GM18868 (cell line): ENCODE measurements at regions not wholly inside any gene's neighbourhood (a gene's known extent, or its start where the extent isn't known, plus 50 kb on each side); places are given as distances from the start of the nearest gene placed in this dataset.

Experiments
- ATAC-seq: cut with Tn5 transposase; IDR thresholded peaks from one replicate; pipeline ENCODE4 v1.9.1; 2021; ENCODE audit warnings: mild to moderate bottlenecking, moderate library complexity; ENCODE audit not compliant: unreplicated experiment

DNA sequence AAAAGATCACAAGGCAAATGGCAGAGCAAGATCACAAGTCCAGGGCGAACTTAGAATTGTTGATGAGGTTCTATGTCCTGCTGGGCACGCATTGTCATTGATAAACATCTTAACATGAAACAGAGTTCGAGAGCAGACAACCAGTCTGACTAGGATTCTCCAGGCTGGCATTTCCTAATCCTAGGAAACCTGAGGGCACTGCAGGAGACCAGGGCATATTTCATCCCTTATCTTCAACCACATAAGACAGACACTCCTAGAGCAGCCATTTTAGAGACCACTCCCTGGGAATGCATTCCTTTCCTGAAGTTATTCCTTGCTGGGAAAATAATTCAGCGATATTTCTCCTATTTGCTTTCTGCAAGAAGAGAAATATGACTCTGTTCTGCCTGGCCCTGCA, 1199.9 kb downstream of the SI start:
- no peak for ATAC-seq

DNA sequence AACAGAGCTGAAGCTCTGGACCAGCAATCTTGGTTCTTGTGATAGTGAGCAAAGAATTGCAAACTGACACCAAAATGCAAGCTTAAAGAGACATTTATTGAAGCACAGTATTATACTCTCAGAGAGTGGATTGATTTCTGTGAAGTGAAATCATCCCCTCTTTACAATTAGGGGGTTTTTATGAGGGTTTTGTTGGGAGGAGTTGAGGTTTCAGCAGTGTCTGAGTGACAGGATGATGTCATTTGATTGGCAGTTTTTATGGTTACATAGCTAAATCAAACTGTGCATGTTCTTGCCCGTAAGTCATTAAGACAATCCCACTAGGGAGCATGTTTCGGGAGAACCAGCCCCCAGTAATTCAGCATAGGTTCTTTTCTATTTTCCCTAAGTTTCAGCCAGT, 1200.5 kb downstream of the SI start:
- ATAC-seq = no peak

GRCh38 chr3:163863146-163863545, 1215.2 kb downstream of the SI start:
- no peak for ATAC-seq

DNA sequence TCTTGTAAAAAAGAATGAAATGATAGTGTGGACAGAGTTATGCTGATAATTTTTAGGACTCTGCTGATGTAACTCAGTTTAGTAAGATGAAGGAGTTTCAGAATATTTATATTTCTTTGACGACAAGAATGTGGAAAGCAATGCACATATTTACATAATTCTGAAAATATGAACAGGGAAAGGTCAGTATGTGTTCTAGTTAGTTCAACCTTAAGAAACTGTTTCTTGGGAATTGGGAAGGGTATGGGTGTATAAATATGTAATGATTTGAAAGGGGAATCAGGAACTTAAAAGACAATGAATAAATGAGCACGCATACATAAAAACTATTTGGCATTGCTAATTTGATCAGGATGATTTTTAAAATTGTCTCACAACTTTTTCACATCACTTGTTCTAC, 1226.1 kb downstream of the SI start:
- ATAC-seq = no peak

DNA sequence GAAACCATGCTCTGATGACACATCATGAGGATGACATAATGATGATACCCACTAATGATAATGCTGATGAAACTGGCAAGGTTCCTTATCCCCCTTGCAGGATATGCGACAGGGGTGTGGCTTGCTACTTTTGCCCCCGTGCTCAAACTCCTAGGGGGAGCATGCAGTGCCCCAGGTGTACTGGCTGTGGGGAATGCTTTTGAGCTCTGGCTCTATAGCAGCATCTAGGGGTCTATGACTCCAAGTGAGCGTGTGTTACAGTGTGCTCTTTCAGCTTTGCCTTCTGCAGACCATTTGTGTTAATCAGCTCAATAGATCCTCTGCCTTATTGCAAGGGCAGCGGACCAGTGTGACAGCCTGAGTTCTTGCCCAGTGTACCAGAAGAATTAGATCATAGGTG, 1239.5 kb downstream of the SI start:
- no peak for ATAC-seq

DNA sequence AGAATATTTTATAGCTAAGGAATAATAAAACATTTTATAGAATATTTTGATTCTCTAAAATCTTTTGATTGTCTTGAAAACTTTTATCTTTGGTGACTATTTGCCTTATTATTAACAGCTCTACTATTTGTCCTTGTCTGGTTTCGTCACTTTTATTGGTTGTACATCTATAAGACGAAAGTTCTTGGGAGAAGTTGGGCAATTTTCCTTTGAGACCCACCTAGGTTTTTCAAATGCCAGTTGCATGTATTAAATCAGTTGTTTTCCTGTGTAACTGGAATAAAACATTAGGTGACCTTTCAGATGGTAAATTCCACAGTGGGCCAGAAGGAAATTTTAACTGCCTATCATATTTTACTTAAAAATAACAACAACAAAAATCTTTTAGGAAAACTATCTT, 1245.7 kb downstream of the SI start:
- no peak for ATAC-seq

- ATAC-seq = no peak
These were observed 1256.5 kb downstream of the SI start for GRCh38 chr3:163821841-163822240.

DNA sequence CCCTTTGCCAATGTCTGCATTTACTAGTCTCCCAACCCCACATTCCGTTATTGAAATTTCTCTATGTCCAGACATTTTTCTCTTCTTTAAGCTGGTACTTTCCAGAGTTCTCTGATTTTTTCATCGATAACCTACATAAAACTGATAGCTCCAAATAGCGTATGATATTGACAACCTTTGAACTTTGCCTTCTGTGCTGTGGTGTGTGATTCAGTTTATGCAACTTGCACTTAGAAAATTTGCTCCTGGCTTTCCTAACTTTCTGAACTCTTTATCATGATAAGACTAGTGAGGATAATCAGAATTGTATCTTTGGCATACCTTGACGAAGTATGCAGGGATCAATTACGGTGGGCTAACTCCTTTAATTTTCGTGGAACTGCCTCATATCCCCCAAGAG, 1261.3 kb downstream of the SI start:
- no peak for ATAC-seq

- ATAC-seq = no peak
These were observed 1264.4 kb downstream of the SI start for GRCh38 chr3:163813935-163814334.

DNA sequence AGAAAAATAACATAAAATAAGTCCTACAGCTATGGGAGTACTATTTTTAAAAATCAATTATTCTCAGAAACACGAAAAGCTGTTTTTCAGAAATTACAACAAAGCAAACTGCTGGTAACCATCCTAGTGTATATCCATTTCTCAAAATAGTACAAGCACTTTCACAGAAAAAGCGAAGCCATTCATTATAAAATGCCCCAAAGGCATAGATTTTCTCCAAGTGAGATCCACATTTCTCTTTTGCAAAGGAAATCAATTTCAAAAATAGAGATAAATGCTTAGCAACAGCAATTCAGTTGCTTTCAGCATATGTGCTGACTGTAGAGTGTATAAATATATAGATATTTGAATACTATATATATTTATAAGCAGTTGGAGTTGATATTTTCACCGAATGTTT, 1266.3 kb downstream of the SI start:
- no peak for ATAC-seq

DNA sequence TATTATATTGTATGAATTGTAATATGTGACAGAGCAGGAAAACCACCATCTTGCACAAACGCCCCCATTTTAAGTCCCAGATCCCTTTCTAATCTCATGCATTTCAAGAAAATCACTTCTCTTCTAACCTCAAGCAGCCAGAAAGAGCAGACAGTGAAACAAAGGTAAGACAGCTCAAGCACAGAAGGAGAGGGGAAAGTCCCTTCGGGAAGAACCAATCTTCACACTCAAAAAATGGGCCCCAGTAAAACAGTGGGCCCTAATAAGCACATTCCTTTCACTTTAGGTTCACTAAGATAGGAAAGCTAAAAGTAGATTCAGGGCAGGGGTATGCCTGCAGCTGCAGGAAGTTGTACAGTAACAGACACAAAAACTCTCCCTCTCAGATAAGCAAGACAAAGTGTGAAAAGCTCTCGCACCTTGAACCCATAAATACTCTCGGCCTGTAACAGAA, 1268.7 kb downstream of the SI start:
- ATAC-seq = peak; percentile 95

- ATAC-seq = no peak
These were observed 1291.9 kb downstream of the SI start for GRCh38 chr3:163786416-163786815.

- ATAC-seq = peak; percentile 76
These were observed 1292.6 kb downstream of the SI start for GRCh38 chr3:163785693-163786092.

- no peak for ATAC-seq
These were observed 1298.6 kb downstream of the SI start for GRCh38 chr3:163779396-163780344.

DNA sequence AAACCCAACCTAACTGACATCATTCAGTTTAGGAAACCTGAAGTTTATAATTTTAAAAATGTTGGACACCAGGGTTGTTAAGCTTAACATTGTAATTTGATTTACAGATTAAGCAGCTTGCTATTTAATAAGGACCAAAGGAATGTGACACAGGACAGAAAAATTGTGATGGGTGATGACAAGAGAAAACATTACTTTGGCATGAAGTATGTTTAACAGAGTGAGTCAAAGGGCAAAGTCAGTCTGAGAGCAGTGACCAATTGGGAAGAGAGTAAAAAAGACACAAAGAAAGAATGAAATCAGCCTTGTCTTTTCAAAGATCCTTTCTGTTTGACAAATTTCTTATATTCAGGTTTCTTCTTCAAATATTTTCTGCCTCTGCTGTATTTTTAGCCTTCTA, 1301.6 kb downstream of the SI start:
- no peak for ATAC-seq

DNA sequence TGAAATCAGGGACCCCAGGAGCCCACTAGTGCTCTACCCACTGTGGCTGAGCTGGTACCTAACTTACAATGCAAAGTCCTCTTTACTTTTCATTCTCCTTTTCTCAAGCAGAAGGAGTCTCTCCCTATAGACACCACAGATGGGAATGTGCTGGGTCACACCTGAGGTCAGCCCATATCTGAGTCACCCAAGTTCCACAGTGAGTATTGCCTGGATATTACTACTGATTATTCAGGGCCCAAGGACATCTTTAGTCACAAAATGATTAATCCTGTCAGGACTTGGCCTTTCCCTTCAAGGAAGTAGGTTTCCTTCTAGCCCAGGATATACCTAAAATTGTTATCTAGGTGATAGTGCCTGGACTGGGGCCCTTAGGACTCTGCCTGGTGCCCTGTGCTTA, 1305.2 kb downstream of the SI start:
- ATAC-seq = no peak

GRCh38 chr3:163768048-163768447, 1310.2 kb downstream of the SI start:
- ATAC-seq = peak; percentile 90

GRCh38 chr3:163766112-163766511, 1312.2 kb downstream of the SI start:
- ATAC-seq = no peak

DNA sequence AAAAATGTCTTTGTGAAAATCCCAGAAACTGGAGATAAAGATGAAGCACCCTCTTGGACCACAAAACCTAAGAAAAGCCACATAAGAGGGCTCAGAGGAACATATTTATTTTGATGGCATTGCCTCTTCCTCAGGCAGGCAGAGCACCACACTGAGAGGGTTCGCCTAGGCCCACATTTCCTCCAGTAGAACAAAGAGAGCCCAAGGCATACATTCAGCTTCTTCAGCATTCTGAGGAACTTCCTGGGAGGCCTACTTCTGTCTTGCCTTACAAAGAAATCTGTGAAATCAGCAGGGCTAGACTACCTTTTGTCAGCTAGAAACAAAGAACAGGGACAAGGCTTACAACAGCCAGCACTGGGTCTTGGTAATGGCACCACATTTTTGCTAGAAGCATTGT, 1325.3 kb downstream of the SI start:
- no peak for ATAC-seq

DNA sequence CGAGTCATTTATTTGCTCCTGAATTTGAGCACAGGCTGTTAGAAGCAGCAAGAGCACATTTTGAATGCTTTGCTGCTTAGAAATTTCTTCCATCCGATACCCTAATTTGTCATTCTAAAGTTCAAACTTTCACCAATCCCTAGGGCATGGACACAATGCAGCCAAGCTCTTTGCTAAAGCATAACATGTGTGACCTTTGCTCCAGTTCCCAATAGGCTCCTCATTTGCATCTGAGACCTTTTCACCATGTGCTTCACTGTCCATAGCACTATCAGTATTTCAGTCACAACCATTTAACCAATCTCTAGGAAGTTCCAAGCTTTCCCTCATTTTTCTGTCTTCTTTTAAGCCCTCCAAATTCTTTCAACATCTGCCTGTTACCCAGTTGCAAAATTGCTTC, 1333.1 kb downstream of the SI start:
- no peak for ATAC-seq

DNA sequence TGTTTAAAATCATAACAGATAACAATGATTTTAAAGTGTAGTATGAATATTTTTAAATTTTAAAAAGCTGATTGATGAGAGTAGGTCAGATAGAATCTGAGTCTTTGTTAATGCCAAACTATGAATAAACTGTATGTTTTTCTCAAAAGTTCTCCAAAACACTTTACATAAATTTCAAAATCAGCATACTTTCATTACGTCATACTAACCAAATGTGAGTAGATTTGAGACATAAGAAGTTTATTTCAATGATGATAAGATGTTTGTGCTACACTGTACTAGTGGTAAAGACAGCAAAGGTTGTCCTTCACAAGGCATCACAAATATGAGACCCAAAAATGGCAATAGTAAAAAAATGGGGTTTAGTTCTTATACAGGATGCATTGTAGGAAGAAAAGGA, 1342.9 kb downstream of the SI start:
- ATAC-seq = no peak

DNA sequence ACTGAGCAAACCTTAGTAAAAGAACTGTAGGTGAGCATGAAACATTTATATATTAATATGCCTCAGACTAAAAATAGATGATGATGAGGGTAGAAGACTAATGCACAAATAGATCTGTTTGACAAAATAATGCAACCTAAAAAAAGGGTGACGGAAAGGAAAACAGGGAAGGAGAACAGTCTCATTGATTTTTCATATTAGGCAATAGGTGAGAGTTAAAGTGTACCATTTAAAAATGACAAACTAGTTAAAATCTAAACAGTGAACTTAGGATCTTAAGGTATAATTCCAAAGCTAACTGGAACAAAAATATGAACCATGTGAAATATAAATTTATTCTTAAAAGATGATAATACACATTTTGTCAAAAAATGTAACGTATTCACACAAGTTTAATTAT, 1347.6 kb downstream of the SI start:
- no peak for ATAC-seq

DNA sequence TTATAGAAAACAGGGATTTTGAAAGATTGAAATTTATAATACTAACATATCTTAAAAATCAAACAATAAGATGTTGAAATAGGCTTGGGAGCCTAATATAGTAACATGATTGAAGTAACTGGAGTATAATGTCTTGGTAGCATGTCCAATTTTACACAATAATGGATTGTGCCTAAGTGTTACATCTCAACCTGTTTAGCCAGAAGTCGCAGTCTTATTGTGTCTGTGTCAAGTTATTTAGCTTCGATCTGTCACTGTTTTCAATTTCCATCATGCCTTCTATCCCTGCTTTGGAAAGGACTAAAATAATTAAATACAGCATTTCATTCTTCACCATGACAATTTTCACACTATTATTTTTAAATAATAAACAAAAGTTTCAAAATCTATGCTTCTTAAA, 1352.2 kb downstream of the SI start:
- ATAC-seq = no peak
